ENCODE measurements at regions not wholly inside any gene's neighbourhood (a gene's known extent, or its start where the extent isn't known, plus 50 kb on each side); places are given as distances from the start of the nearest gene placed in this dataset.

DNA sequence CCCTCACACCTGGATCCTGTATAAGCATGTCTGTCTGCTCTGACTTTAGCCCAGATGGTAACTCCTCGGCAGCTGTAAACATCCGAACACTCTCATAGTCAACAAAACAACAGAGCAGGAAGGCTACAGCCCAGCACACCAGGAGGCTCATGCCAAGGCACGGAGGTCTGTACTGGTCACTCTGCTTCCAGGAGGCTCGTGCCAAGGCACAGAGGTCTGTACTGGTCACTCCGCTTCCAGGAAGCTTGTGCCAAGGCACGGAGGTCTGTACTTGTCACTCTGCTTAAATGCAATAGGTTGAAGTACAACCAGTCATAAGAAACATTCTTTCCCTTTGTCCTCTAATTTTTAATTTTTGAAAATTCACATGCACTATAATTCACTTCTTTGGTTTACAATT lies 190.1 kb upstream of the CDH4 start:
- H2AFZ ChIP-seq (ENCODE audit: low read depth), result no peak overlapping the region
- no peak overlapping the region for H3K4me2 ChIP-seq
- H3K79me2 ChIP-seq (ENCODE audit: insufficient read depth), result no peaks in the 10 kb centered on the region
- TF ChIP-seq, protein P1, sequence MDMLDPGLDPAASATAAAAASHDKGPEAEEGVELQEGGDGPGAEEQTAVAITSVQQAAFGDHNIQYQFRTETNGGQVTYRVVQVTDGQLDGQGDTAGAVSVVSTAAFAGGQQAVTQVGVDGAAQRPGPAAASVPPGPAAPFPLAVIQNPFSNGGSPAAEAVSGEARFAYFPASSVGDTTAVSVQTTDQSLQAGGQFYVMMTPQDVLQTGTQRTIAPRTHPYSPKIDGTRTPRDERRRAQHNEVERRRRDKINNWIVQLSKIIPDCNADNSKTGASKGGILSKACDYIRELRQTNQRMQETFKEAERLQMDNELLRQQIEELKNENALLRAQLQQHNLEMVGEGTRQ (IDR thresholded peaks at IDR 0.05; ENCODE audit: borderline replicate concordance, low read depth, low read length), result no peak
- TF ChIP-seq YY1 (IDR thresholded peaks at IDR 0.05; ENCODE audit: low read depth), result no peak
- no peak for TF ChIP-seq EZH2phosphoT487 (IDR thresholded peaks at IDR 0.05; ENCODE audit: borderline replicate concordance, low read depth)
- TF ChIP-seq FOSL2 (IDR thresholded peaks at IDR 0.05; ENCODE audit: borderline replicate concordance, low read depth), result no peak
- TF ChIP-seq POLR2AphosphoS5 (IDR thresholded peaks at IDR 0.05; ENCODE audit: low read depth, low read length), result no peak
- TF ChIP-seq EP300 (IDR thresholded peaks at IDR 0.05; ENCODE audit: borderline replicate concordance in 1 of 2, low read depth in 1 of 2, low read length in 1 of 2), result no peak
- TF ChIP-seq, protein P2, sequence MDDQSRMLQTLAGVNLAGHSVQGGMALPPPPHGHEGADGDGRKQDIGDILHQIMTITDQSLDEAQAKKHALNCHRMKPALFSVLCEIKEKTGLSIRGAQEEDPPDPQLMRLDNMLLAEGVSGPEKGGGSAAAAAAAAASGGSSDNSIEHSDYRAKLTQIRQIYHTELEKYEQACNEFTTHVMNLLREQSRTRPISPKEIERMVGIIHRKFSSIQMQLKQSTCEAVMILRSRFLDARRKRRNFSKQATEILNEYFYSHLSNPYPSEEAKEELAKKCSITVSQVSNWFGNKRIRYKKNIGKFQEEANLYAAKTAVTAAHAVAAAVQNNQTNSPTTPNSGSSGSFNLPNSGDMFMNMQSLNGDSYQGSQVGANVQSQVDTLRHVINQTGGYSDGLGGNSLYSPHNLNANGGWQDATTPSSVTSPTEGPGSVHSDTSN (IDR thresholded peaks at IDR 0.05), result no peak
- TF ChIP-seq, protein P3, sequence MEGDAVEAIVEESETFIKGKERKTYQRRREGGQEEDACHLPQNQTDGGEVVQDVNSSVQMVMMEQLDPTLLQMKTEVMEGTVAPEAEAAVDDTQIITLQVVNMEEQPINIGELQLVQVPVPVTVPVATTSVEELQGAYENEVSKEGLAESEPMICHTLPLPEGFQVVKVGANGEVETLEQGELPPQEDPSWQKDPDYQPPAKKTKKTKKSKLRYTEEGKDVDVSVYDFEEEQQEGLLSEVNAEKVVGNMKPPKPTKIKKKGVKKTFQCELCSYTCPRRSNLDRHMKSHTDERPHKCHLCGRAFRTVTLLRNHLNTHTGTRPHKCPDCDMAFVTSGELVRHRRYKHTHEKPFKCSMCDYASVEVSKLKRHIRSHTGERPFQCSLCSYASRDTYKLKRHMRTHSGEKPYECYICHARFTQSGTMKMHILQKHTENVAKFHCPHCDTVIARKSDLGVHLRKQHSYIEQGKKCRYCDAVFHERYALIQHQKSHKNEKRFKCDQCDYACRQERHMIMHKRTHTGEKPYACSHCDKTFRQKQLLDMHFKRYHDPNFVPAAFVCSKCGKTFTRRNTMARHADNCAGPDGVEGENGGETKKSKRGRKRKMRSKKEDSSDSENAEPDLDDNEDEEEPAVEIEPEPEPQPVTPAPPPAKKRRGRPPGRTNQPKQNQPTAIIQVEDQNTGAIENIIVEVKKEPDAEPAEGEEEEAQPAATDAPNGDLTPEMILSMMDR (IDR thresholded peaks at IDR 0.05), result no peak
- TF ChIP-seq, protein P4, sequence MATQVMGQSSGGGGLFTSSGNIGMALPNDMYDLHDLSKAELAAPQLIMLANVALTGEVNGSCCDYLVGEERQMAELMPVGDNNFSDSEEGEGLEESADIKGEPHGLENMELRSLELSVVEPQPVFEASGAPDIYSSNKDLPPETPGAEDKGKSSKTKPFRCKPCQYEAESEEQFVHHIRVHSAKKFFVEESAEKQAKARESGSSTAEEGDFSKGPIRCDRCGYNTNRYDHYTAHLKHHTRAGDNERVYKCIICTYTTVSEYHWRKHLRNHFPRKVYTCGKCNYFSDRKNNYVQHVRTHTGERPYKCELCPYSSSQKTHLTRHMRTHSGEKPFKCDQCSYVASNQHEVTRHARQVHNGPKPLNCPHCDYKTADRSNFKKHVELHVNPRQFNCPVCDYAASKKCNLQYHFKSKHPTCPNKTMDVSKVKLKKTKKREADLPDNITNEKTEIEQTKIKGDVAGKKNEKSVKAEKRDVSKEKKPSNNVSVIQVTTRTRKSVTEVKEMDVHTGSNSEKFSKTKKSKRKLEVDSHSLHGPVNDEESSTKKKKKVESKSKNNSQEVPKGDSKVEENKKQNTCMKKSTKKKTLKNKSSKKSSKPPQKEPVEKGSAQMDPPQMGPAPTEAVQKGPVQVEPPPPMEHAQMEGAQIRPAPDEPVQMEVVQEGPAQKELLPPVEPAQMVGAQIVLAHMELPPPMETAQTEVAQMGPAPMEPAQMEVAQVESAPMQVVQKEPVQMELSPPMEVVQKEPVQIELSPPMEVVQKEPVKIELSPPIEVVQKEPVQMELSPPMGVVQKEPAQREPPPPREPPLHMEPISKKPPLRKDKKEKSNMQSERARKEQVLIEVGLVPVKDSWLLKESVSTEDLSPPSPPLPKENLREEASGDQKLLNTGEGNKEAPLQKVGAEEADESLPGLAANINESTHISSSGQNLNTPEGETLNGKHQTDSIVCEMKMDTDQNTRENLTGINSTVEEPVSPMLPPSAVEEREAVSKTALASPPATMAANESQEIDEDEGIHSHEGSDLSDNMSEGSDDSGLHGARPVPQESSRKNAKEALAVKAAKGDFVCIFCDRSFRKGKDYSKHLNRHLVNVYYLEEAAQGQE (IDR thresholded peaks at IDR 0.05; ENCODE audit: low read depth, low read length), result no peak
- TF ChIP-seq FOXM1 (IDR thresholded peaks at IDR 0.05; ENCODE audit: low read depth), result no peak
- no peak for TF ChIP-seq TEAD4 (IDR thresholded peaks at IDR 0.05; ENCODE audit: borderline replicate concordance, insufficient read depth)
- TF ChIP-seq RFX5 (IDR thresholded peaks at IDR 0.05; ENCODE audit: low read length), result no peak
- no peak for TF ChIP-seq TAF1 (IDR thresholded peaks at IDR 0.05; ENCODE audit: borderline replicate concordance, low read depth, low read length)
- TF ChIP-seq, protein P5, sequence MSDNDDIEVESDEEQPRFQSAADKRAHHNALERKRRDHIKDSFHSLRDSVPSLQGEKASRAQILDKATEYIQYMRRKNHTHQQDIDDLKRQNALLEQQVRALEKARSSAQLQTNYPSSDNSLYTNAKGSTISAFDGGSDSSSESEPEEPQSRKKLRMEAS (IDR thresholded peaks at IDR 0.05; ENCODE audit: low read depth), result no peak
- H3K4me1 ChIP-seq (ENCODE audit: control insufficient read depth in 1 of 2, insufficient read depth in 2 of 2, low read depth in 1 of 2, low read length in 1 of 2), result no peaks in the 10 kb centered on the region
- no peaks in the 10 kb centered on the region for H3K9me2 ChIP-seq
- 25% methylated on average over 6 of the region's 6 CpGs for WGBS (ENCODE audit: low lambda C conversion rate)
- ChIA-PET CTCF (no interaction called here), POLR2A (no interaction called here)
- no peaks in the 10 kb centered on the region; the same call in 1 of the 2 replicates for H3K9me3 ChIP-seq
- no peak overlapping the region for H3K27ac ChIP-seq (ENCODE audit: low read depth in 2 of 2, low read length in 1 of 2)
- DNase-seq, result no peak
- H3K9ac ChIP-seq, result no peak overlapping the region
- H3K4me3 ChIP-seq (ENCODE audit: low read depth in 2 of 2, low read length in 1 of 2), result no peak overlapping the region
- H3K27me3 ChIP-seq (ENCODE audit: insufficient read depth), result no peaks in the 10 kb centered on the region
- no peaks in the 10 kb centered on the region for H3F3A ChIP-seq (replicated peaks; ENCODE audit: insufficient read depth)
- no peaks in the 10 kb centered on the region for H4K20me1 ChIP-seq (ENCODE audit: insufficient read depth)
- no peaks in the 10 kb centered on the region for H3K36me3 ChIP-seq (replicated peaks in 1 of 2; ENCODE audit: control insufficient read depth in 1 of 2, insufficient read depth in 2 of 2, low read length in 1 of 2)

Measured in SK-N-SH (cell line).